GM12801 (cell line): ENCODE measurements at regions not wholly inside any gene's neighbourhood (a gene's known extent, or its start where the extent isn't known, plus 50 kb on each side); places are given as distances from the start of the nearest gene placed in this dataset.

Experiments
- CTCF ChIP-seq: IDR thresholded peaks from one replicate; pipeline ENCODE4 v1.5.1; 2011; ENCODE audit warnings: control low read depth; ENCODE audit not compliant: insufficient read length; ENCODE audit errors: extremely low read depth

- TF ChIP-seq CTCF, result no peak
Observed at GRCh38 chr17:77451894-77452852, 311.4 kb downstream of the SEC14L1 start.

- no peak for TF ChIP-seq CTCF
Observed at GRCh38 chr17:77453613-77454241, 313.0 kb downstream of the SEC14L1 start.

GRCh38 chr17:77454242-77455095, 313.7 kb downstream of the SEC14L1 start:
- no peak for TF ChIP-seq CTCF

- no peak for TF ChIP-seq CTCF
Observed at GRCh38 chr17:77455111-77455890, 314.5 kb downstream of the SEC14L1 start.

GRCh38 chr17:77455891-77456260, 315.1 kb downstream of the SEC14L1 start:
- no peak for TF ChIP-seq CTCF

GRCh38 chr17:77456271-77456950, 315.6 kb downstream of the SEC14L1 start:
- no peak for TF ChIP-seq CTCF
